ENCODE measurements at regions not wholly inside any gene's neighbourhood (a gene's known extent, or its start where the extent isn't known, plus 50 kb on each side); places are given as distances from the start of the nearest gene placed in this dataset.

DNA sequence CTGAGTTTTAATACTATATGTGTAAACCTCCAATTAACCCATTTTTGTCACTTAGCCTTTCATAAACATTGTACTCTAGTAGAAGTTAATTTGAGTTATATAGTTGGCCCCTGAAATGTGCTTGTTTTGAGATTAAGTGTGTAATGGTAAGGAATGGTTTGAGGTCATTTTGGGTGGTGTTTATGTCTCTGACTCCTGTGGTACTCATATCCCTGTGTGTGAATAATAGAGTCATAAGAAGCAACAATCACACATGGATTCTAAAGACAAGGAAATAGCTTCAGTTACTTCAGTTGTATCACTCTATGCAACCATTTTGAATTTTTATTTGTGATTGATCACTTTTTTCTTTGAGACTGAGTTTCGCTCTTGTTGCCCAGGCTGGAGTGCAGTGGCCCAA, 408.5 kb downstream of the MFSD1 start:
- POLR2A ChIA-PET: no interaction called here
- no peak overlapping the region for H3K27ac ChIP-seq (ENCODE audit: extremely low read depth, low read depth, low read length)
- no peaks in the 10 kb centered on the region for H3K4me1 ChIP-seq (ENCODE audit: control insufficient read depth, insufficient read depth, low read length)
- H3K36me3 ChIP-seq (ENCODE audit: control insufficient read depth in 2 of 2, insufficient read depth in 1 of 2, low read length in 2 of 2): no peaks in the 10 kb centered on the region
- CTCF ChIA-PET: no interaction called here
- TF ChIP-seq FEZF1 (tag by site-specific recombination; IDR thresholded peaks at IDR 0.05): no peak
- H3K4me3 ChIP-seq (ENCODE audit: low read depth, low read length): no peak overlapping the region
- no peaks in the 10 kb centered on the region for H3K9me3 ChIP-seq (ENCODE audit: control insufficient read depth, insufficient read depth, low read depth, low read length)

DNA sequence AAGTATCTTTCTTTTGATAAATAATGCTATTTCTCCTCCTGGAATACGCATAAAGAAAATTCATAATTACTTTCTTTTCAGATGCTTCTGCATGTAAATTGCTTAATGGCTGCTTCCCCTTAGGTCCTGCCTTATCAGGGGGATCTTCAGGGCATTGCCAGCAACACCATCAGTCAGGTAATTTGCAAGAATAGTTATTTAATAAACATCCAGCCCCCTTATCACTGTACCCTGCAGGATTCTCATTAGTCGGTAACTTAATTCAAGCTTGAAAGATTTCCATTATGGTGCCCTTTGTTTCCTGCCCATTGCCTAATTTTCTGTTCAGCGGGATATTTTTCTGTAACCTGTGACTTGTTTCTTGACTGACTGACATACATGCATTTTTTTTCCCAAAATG, 414.5 kb downstream of the MFSD1 start:
- TF ChIP-seq, protein P1, sequence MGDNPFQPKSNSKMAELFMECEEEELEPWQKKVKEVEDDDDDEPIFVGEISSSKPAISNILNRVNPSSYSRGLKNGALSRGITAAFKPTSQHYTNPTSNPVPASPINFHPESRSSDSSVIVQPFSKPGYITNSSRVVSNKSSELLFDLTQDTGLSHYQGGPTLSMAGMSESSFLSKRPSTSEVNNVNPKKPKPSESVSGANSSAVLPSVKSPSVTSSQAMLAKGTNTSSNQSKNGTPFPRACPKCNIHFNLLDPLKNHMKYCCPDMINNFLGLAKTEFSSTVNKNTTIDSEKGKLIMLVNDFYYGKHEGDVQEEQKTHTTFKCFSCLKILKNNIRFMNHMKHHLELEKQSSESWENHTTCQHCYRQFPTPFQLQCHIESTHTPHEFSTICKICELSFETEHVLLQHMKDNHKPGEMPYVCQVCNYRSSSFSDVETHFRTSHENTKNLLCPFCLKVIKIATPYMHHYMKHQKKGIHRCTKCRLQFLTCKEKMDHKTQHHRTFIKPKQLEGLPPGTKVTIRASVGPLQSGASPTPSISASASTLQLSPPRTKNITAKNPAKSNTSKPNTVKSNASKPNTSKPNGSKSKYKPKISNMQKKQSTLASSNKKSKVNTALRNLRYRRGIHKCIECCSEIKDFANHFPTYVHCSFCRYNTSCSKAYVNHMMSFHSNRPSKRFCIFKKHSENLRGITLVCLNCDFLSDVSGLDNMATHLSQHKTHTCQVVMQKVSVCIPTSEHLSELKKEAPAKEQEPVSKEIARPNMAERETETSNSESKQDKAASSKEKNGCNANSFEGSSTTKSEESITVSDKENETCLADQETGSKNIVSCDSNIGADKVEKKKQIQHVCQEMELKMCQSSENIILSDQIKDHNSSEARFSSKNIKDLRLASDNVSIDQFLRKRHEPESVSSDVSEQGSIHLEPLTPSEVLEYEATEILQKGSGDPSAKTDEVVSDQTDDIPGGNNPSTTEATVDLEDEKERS (tag by site-specific recombination; IDR thresholded peaks at IDR 0.05): no peak
- TF ChIP-seq, protein P2, sequence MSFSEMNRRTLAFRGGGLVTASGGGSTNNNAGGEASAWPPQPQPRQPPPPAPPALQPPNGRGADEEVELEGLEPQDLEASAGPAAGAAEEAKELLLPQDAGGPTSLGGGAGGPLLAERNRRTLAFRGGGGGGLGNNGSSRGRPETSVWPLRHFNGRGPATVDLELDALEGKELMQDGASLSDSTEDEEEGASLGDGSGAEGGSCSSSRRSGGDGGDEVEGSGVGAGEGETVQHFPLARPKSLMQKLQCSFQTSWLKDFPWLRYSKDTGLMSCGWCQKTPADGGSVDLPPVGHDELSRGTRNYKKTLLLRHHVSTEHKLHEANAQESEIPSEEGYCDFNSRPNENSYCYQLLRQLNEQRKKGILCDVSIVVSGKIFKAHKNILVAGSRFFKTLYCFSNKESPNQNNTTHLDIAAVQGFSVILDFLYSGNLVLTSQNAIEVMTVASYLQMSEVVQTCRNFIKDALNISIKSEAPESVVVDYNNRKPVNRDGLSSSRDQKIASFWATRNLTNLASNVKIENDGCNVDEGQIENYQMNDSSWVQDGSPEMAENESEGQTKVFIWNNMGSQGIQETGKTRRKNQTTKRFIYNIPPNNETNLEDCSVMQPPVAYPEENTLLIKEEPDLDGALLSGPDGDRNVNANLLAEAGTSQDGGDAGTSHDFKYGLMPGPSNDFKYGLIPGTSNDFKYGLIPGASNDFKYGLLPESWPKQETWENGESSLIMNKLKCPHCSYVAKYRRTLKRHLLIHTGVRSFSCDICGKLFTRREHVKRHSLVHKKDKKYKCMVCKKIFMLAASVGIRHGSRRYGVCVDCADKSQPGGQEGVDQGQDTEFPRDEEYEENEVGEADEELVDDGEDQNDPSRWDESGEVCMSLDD (tag by site-specific recombination; IDR thresholded peaks at IDR 0.05): no peak
- no peak for TF ChIP-seq HOXA7 (CRISPR knock-in tag; IDR thresholded peaks at IDR 0.05; ENCODE audit: borderline replicate concordance)
- no peak for TF ChIP-seq ZNF214 (tag by site-specific recombination; IDR thresholded peaks at IDR 0.05; ENCODE audit: borderline replicate concordance)
- no peak for TF ChIP-seq IKZF3 (tag by site-specific recombination; IDR thresholded peaks at IDR 0.05)
- TF ChIP-seq ZNF10 (tag by site-specific recombination; IDR thresholded peaks at IDR 0.05): no peak
- TF ChIP-seq ZNF202 (tag by site-specific recombination; IDR thresholded peaks at IDR 0.05; ENCODE audit: borderline replicate concordance): no peak
- TF ChIP-seq ZNF133 (tag by site-specific recombination; IDR thresholded peaks at IDR 0.05): no peak
- TF ChIP-seq ZNF701 (tag by site-specific recombination; IDR thresholded peaks at IDR 0.05): no peak
- TF ChIP-seq ZNF768 (tag by site-specific recombination; IDR thresholded peaks at IDR 0.05): no peak
- TF ChIP-seq REPIN1 (tag by site-specific recombination; IDR thresholded peaks at IDR 0.05; ENCODE audit: low read depth): no peak
- TF ChIP-seq ZNF473 (tag by site-specific recombination; IDR thresholded peaks at IDR 0.05): no peak
- TF ChIP-seq ZNF366 (tag by site-specific recombination; conservative IDR thresholded peaks at IDR 0.05): no peak
- no peak for TF ChIP-seq ZNF311 (tag by site-specific recombination; IDR thresholded peaks at IDR 0.05; ENCODE audit: borderline replicate concordance)
- TF ChIP-seq, protein P3, sequence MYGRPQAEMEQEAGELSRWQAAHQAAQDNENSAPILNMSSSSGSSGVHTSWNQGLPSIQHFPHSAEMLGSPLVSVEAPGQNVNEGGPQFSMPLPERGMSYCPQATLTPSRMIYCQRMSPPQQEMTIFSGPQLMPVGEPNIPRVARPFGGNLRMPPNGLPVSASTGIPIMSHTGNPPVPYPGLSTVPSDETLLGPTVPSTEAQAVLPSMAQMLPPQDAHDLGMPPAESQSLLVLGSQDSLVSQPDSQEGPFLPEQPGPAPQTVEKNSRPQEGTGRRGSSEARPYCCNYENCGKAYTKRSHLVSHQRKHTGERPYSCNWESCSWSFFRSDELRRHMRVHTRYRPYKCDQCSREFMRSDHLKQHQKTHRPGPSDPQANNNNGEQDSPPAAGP (tag by site-specific recombination; IDR thresholded peaks at IDR 0.05): no peak
- CTCF ChIA-PET: no interaction called here
- Histone ChIP-seq H3K4me1 (ENCODE audit: control insufficient read depth, insufficient read depth, low read length) (no peaks in the 10 kb centered on the region), H3K36me3 (ENCODE audit: control insufficient read depth in 2 of 2, insufficient read depth in 1 of 2, low read length in 2 of 2) (no peaks in the 10 kb centered on the region), H3K27ac (ENCODE audit: extremely low read depth, low read depth, low read length) (no peak overlapping the region), H3K9me3 (ENCODE audit: control insufficient read depth, insufficient read depth, low read depth, low read length) (no peaks in the 10 kb centered on the region), H3K4me3 (ENCODE audit: low read depth, low read length) (no peak overlapping the region)
- POLR2A ChIA-PET: no interaction called here

DNA sequence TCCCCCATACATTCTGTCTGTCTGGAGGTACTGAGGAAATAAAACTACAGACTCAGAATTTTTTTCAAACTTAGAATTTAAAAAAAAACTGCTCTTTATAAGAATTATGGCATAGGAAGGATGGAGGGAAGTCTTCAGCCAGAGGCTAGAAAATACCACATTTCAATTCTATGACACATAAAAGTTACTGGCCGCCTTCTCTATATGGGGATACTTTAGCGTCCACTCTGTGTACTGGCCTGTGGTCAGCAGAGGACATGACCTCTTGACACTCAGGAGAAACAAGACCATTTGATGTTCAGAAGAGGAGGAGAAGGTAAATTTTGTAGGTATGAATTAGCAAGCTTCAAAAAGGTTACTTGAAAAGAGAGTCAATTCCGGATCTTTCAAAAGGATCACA, 417.4 kb downstream of the MFSD1 start:
- no peak overlapping the region for H3K27ac ChIP-seq (ENCODE audit: extremely low read depth, low read depth, low read length)
- POLR2A ChIA-PET: no interaction called here
- no peaks in the 10 kb centered on the region for H3K9me3 ChIP-seq (ENCODE audit: control insufficient read depth, insufficient read depth, low read depth, low read length)
- H3K4me3 ChIP-seq (ENCODE audit: low read depth, low read length): no peak overlapping the region
- CTCF ChIA-PET: no interaction called here
- H3K4me1 ChIP-seq (ENCODE audit: control insufficient read depth, insufficient read depth, low read length): no peaks in the 10 kb centered on the region
- TF ChIP-seq, protein P4, sequence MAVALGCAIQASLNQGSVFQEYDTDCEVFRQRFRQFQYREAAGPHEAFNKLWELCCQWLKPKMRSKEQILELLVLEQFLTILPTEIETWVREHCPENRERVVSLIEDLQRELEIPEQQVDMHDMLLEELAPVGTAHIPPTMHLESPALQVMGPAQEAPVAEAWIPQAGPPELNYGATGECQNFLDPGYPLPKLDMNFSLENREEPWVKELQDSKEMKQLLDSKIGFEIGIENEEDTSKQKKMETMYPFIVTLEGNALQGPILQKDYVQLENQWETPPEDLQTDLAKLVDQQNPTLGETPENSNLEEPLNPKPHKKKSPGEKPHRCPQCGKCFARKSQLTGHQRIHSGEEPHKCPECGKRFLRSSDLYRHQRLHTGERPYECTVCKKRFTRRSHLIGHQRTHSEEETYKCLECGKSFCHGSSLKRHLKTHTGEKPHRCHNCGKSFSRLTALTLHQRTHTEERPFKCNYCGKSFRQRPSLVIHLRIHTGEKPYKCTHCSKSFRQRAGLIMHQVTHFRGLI (tag by site-specific recombination; IDR thresholded peaks at IDR 0.05): no peak
- TF ChIP-seq KLF10 (tag by site-specific recombination; IDR thresholded peaks at IDR 0.05) (no peak), ZNF658 (tag by site-specific recombination; IDR thresholded peaks at IDR 0.05) (no peak), ZNF214 (tag by site-specific recombination; IDR thresholded peaks at IDR 0.05; ENCODE audit: borderline replicate concordance) (no peak)
- TF ChIP-seq, protein P5, sequence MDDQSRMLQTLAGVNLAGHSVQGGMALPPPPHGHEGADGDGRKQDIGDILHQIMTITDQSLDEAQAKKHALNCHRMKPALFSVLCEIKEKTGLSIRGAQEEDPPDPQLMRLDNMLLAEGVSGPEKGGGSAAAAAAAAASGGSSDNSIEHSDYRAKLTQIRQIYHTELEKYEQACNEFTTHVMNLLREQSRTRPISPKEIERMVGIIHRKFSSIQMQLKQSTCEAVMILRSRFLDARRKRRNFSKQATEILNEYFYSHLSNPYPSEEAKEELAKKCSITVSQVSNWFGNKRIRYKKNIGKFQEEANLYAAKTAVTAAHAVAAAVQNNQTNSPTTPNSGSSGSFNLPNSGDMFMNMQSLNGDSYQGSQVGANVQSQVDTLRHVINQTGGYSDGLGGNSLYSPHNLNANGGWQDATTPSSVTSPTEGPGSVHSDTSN (CRISPR knock-in tag; IDR thresholded peaks at IDR 0.05): no peak
- no peaks in the 10 kb centered on the region for H3K36me3 ChIP-seq (ENCODE audit: control insufficient read depth in 2 of 2, insufficient read depth in 1 of 2, low read length in 2 of 2)

Measured in HEK293 (cell line).